GM12878 (cell line): ENCODE measurements at regions not wholly inside any gene's neighbourhood (a gene's known extent, or its start where the extent isn't known, plus 50 kb on each side); places are given as distances from the start of the nearest gene placed in this dataset.

Experiments
- MXI1 ChIP-seq: fragments of 150-350 bp; IDR thresholded peaks from 2 replicates; pipeline ENCODE4 v1.6.1; 2011; ENCODE audit warnings: low read depth, mild to moderate bottlenecking, inconsistent platforms, low read length, improper control_type of control experiment
- POLR2AphosphoS5 ChIP-seq: IDR thresholded peaks from 2 replicates; pipeline ENCODE4 v1.6.1; 2011; ENCODE audit warnings: mild to moderate bottlenecking, low read length, inconsistent platforms
- TF ChIP-seq, protein P1 (sequence below), 3 experiments: IDR thresholded peaks in 2 of 3; conservative IDR thresholded peaks in 1 of 3; 2 replicates each; pipeline ENCODE4 v1.5.1; 2011; ENCODE audit warnings: low read depth in 3 of 3, low read length in 3 of 3, mild to moderate bottlenecking in 3 of 3, control low read depth in 2 of 3, moderate library complexity in 2 of 3, inconsistent platforms in 1 of 3, mixed read lengths in 1 of 3; ENCODE audit not compliant: control insufficient read depth in 2 of 3, insufficient read depth in 1 of 3; ENCODE audit errors: extremely low read depth in 1 of 3

DNA sequence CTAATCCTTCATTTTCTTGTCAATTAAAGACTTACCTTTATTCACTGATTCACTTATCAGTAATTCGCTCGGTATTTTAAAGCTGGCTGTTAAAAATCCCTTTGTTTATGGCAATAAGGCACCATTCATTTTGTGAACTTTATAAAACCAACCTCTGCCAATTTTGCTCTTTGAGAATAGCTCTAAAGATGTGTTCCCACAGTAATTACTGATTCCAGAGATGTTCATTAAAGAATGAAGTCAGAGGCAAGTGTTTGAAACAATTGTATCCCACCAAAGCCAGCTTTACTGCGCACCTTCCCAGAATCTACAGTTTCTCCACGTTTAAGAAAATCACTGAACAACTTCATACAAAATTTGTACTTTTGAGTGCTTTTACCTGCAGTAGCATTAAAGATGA is 424.5 kb downstream of the USP25 start:
- TF ChIP-seq, protein P1, sequence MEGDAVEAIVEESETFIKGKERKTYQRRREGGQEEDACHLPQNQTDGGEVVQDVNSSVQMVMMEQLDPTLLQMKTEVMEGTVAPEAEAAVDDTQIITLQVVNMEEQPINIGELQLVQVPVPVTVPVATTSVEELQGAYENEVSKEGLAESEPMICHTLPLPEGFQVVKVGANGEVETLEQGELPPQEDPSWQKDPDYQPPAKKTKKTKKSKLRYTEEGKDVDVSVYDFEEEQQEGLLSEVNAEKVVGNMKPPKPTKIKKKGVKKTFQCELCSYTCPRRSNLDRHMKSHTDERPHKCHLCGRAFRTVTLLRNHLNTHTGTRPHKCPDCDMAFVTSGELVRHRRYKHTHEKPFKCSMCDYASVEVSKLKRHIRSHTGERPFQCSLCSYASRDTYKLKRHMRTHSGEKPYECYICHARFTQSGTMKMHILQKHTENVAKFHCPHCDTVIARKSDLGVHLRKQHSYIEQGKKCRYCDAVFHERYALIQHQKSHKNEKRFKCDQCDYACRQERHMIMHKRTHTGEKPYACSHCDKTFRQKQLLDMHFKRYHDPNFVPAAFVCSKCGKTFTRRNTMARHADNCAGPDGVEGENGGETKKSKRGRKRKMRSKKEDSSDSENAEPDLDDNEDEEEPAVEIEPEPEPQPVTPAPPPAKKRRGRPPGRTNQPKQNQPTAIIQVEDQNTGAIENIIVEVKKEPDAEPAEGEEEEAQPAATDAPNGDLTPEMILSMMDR (IDR thresholded peaks at IDR 0.05 in 2 of 3, conservative IDR thresholded peaks at IDR 0.05 in 1 of 3; ENCODE audit: control insufficient read depth in 2 of 3, extremely low read depth in 1 of 3, insufficient read depth in 1 of 3, low read depth in 3 of 3, low read length in 3 of 3): no peak
- TF ChIP-seq MXI1 (no peak), POLR2AphosphoS5 (no peak)
